WI38 (cell line): ENCODE measurements at regions not wholly inside any gene's neighbourhood (a gene's known extent, or its start where the extent isn't known, plus 50 kb on each side); places are given as distances from the start of the nearest gene placed in this dataset.

ENCODE experiments used
- H3K4me3 ChIP-seq: 2 replicates; pipeline ENCODE4 v1.5.1; 2011; ENCODE audit warnings: low read depth, mild to moderate bottlenecking, control low read depth, low read length
- TF ChIP-seq, protein P1 (sequence below): IDR thresholded peaks from 2 replicates; pipeline ENCODE4 v1.5.1; 2012; ENCODE audit warnings: low read depth, mild to moderate bottlenecking, control low read depth, low read length

DNA sequence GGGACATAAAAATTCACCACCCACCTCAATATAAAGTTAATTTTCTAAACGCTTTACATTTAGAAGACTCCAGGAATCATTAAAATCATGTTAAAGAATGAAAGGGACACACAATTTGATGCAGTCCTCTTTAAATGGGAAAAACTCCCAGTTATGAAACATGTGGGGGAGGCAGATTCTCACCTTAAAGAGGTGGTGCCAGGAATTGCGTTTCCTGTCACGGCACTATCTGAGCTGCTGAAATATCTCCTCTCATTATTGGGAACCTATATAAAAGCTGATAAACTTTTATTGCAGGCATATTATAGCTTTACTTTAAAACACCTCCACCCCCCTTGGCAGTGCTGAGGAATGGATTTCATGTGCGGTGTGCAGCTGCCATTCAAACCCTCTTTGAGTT lies 94.8 kb upstream of the SORCS3 start:
- TF ChIP-seq, protein P1, sequence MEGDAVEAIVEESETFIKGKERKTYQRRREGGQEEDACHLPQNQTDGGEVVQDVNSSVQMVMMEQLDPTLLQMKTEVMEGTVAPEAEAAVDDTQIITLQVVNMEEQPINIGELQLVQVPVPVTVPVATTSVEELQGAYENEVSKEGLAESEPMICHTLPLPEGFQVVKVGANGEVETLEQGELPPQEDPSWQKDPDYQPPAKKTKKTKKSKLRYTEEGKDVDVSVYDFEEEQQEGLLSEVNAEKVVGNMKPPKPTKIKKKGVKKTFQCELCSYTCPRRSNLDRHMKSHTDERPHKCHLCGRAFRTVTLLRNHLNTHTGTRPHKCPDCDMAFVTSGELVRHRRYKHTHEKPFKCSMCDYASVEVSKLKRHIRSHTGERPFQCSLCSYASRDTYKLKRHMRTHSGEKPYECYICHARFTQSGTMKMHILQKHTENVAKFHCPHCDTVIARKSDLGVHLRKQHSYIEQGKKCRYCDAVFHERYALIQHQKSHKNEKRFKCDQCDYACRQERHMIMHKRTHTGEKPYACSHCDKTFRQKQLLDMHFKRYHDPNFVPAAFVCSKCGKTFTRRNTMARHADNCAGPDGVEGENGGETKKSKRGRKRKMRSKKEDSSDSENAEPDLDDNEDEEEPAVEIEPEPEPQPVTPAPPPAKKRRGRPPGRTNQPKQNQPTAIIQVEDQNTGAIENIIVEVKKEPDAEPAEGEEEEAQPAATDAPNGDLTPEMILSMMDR, result no peak
- no peak overlapping the region for H3K4me3 ChIP-seq

- TF ChIP-seq, protein P1, result no peak
These were observed 94.3 kb upstream of the SORCS3 start for GRCh38 chr10:104546756-104547155.

DNA sequence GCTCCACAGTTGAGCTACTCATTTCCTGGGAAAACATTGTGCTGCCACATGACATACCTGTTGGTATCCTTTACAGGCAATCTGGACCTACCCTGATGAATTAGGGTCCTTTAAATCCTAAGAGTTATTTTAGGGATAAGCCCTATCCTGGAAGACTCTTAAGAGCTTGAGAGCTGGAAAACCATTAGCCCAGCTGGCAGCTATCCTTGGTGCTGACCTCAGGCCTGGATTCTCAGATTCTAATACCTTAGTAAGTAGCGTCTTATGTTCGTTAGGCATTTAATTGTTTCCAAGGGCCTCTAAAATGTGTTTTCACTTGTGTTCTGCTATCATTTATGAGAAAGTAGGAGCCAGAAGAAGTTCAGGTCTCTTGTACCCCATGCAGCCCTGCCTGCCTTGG lies 93.0 kb upstream of the SORCS3 start:
- TF ChIP-seq, protein P1, result no peak
- H3K4me3 ChIP-seq, result no peak overlapping the region

More at GRCh38 chr10:104546756-104547155, 94.3 kb upstream of the SORCS3 start:
- no peak overlapping the region for H3K4me3 ChIP-seq

DNA sequence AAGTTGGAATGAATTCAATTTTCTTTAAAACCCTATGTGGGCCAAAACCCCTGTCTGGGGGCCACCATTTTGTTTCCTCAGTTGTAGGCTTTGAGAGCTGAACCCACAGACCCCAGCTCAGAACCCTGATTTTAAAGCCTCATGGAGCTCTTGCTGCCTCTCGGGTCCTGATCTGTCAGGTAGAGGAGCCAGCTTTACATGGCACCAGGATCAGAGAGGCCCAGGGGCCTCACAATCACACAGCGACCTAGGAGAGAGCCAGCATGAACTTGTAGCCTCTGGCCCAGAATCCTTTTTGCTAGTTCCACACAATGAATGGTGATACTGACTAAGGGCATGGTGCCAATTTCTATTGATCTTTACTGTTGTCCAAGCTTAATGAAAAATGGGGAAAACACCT lies 84.3 kb upstream of the SORCS3 start:
- TF ChIP-seq, protein P1, result no peak
- H3K4me3 ChIP-seq, result no peak overlapping the region

DNA sequence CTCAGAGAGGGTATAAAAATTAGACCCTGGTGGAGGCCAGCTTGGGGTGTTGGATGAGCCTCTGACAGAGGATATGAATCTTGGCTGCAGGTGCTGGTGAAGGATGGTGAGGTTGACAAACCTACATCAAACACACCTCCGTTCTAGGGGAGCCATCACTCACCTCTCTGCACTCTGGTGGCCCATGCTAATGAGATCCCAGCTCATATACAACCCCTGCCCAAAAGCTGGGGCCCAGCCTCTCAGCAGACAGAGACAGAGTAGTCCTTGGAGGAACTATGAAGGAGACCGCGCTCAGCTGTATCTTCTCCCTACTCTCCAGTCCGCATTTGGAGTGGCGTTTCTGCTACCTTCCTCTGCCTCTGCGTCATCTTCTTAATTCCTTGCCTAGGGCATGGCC lies 83.1 kb upstream of the SORCS3 start:
- no peak overlapping the region for H3K4me3 ChIP-seq
- TF ChIP-seq, protein P1, result no peak

DNA sequence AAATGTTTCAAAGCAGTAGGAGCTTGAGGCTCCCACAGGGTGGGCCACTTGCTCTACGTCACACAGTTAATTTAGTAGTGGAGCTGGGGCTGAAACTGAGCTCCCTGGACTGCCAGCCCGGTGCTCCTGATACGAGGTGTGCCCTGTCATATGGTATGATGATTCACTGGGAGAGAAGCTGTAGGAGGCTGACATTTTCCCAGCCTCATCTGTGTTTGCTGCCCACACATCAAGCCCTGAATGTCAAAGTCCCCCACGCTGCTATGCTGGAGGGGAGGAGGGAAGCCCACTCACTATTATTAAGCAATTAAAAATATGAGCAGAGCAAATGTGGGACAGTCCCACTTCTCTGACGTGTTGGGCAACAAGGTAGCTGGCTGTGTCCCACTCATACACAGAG lies 81.2 kb upstream of the SORCS3 start:
- TF ChIP-seq, protein P1, result no peak
- H3K4me3 ChIP-seq, result no peak overlapping the region

DNA sequence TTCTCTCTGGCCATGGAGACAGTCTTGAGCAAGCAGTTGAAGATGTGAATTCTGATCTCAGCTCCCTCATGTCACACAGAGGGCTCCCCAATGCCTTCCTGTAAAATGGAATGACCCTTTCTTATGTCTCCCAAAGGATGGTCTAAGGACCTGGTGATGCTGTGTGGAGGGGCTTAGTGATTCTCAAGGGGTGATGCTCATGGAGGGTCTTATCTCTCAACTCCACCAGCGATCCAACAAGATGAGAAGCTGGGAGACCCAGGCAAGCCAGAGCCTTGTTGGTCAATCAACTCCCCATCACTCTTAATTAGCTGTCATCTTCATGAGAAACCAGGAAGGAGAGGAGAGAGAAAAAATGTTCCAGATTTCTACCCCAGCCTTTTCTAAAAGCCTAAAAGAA lies 78.0 kb upstream of the SORCS3 start:
- no peak overlapping the region for H3K4me3 ChIP-seq
- TF ChIP-seq, protein P1, result no peak
